HL-60 (cell line): ENCODE measurements at regions not wholly inside any gene's neighbourhood (a gene's known extent, or its start where the extent isn't known, plus 50 kb on each side); places are given as distances from the start of the nearest gene placed in this dataset.

Experiments used
- DNase-seq, 2 experiments: peaks; one replicate each; pipeline ENCODE4 v3.0.0-alpha.2; 2010 to 2020; ENCODE audit warnings: low read depth in 1 of 2, low spot score in 1 of 2
- H3K27ac ChIP-seq: fragments of 250-450 bp; sonication (Bioruptor Pico); replicated peaks from 2 replicates; pipeline ENCODE4 v1.5.1; 2020; ENCODE audit warnings: mild to moderate bottlenecking, moderate library complexity
- H3K27me3 ChIP-seq: fragments of 250-450 bp; sonication (Bioruptor Pico); 2 replicates; pipeline ENCODE4 v1.5.1; 2021; ENCODE audit warnings: mild to moderate bottlenecking, moderate library complexity; ENCODE audit not compliant: insufficient read depth, poor library complexity, severe bottlenecking
- H3K4me3 ChIP-seq: replicated peaks from 2 replicates; pipeline ENCODE4 v1.5.1; 2011; ENCODE audit warnings: mild to moderate bottlenecking, control low read depth, low read length; ENCODE audit not compliant: insufficient read depth
- CTCF ChIP-seq: IDR thresholded peaks from one replicate; pipeline ENCODE4 v1.5.1; 2011; ENCODE audit warnings: low read length, control low read depth, inconsistent platforms; ENCODE audit not compliant: insufficient read depth
- GABPA ChIP-seq: IDR thresholded peaks from 2 replicates; pipeline ENCODE4 v1.6.1; 2012; ENCODE audit warnings: low read depth
- POLR2AphosphoS5 ChIP-seq: IDR thresholded peaks from 2 replicates; pipeline ENCODE4 v1.6.1; 2012; ENCODE audit warnings: low read depth
- REST ChIP-seq: IDR thresholded peaks from 2 replicates; pipeline ENCODE4 v1.6.1; 2012; ENCODE audit warnings: low read depth; ENCODE audit not compliant: insufficient replicate concordance
- SPI1 ChIP-seq: IDR thresholded peaks from 2 replicates; pipeline ENCODE4 v1.6.1; 2012; ENCODE audit warnings: low read depth, mild to moderate bottlenecking, borderline replicate concordance

DNA sequence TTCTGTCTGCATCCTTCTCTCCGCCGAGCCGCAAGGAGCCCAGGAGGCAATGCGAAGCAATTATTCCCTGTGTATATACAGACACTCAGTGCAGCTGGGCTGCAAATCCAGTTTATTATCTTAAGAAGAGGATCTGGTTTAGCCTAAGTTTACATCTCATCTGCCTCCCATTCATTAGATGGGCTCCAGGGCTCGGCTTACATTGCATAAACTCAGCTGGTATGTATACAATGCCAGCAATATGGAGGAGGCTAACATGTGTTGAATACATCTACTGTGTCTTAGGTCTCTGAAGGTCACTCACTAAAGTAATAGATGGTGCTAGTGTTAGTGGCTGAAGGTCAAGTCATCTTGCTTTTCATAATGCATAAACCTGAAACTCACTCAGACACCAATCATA is 996.8 kb downstream of the KCNMA1 start:
- TF ChIP-seq POLR2AphosphoS5 (no peak), GABPA (no peak), CTCF (no peak), REST (no peak), SPI1 (no peak)
- Histone ChIP-seq H3K4me3 (no peak overlapping the region), H3K27me3 (no peaks in the 10 kb centered on the region), H3K27ac (no peak overlapping the region)
- DNase-seq = no peak

DNA sequence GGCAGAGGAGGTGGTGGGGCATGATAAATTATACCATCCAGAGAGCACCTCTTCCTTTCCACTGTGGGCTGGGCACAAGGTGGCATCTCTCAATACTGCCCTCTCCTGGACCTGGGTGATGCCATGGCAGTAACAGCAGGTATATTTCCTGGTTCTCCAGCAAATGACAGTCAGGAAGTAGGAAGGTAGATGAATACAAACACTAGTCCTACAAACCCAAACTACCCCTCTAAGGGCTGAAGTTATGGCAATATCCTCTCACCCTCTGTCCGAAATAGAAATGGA is 1004.9 kb downstream of the KCNMA1 start:
- peak in 1 of 2 experiments; percentile 16 for DNase-seq
- TF ChIP-seq SPI1 = no peak
- no peak for TF ChIP-seq REST
- TF ChIP-seq POLR2AphosphoS5 = no peak
- no peak for TF ChIP-seq GABPA
- TF ChIP-seq CTCF = peak; percentile 32
- Histone ChIP-seq H3K27me3 (no peaks in the 10 kb centered on the region), H3K4me3 (no peak overlapping the region), H3K27ac (no peak overlapping the region)

DNA sequence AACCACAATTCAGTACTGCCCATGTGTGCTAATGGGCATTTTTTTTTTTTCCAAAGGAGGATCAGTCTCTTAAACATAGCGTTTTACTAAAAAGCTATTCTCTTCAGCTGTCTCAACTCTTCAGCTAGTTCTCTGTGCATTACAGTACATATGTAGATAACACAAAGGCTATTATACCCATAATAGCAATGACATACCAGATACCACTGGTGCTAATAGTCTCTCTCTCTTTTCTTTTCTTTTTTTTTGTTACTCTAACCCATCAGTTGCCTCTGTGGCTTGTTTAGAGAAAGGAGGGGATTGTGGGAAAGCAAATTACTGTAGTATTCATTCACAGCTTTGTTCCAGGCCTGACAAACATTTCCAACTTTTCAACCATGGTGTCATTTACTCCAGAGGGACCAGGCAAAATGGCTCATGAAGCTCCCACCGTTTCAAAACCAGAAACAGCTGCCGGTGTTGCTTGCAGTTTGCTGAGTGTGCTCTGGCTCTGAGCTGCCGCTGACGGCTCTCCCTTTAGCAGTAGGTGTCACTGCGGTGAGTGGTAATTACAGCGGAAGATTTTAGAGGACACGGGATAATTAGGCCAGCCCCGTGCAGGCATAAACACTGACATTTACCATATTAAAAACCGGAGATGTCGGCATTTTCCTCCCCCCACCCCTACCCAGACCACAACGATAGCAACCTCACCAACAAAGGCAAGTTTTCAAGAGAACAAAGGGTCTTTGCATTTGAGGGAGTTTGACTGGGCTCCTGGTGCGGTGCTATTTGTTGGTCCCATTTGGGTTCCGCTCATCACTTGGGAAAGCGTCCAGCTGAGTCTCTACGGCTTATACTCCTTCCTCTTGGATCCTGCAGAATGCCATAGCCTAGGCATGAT is 1005.5 kb downstream of the KCNMA1 start:
- DNase-seq = no peak
- TF ChIP-seq REST (no peak), SPI1 (no peak), POLR2AphosphoS5 (no peak), GABPA (no peak), CTCF (no peak)
- Histone ChIP-seq H3K4me3 (no peak overlapping the region), H3K27me3 (no peaks in the 10 kb centered on the region), H3K27ac (no peak overlapping the region)
